NB4 (cell line): ENCODE measurements at regions not wholly inside any gene's neighbourhood (a gene's known extent, or its start where the extent isn't known, plus 50 kb on each side); places are given as distances from the start of the nearest gene placed in this dataset.

Source experiments
- MYC ChIP-seq: IDR thresholded peaks from 2 replicates; pipeline ENCODE4 v1.6.1; 2011; ENCODE audit warnings: low read depth, low read length
- POLR2A ChIP-seq: IDR thresholded peaks from 2 replicates; pipeline ENCODE4 v1.6.1; 2011; ENCODE audit warnings: mild to moderate bottlenecking; ENCODE audit not compliant: insufficient read length; ENCODE audit errors: extremely low read depth
- TF ChIP-seq, protein P1 (sequence below): IDR thresholded peaks from one replicate; pipeline ENCODE4 v1.5.1; 2012; ENCODE audit warnings: low read depth, low read length

DNA sequence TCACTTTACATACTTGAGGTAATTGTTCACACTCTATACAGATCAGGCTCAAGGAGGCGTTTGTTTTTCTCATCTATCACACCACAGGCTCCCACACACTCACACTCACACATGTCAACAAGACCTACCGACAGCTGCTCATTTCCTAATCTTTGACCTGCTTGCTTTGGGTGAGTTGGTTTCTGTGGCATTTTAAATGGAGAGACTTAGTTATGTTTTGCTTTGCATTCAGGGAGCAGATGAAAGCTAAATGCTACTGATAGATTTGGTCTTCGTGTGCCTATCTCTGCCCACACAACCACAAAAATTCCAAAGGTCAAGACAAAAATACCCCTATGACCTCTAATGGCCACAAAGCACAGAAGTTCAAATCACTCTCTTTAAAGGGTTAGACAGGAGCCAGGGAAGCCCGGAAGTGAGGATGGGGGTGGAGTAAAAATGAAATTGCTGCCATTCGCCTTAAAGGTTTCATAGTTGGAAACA, 203.5 kb upstream of the G2E3 start:
- TF ChIP-seq, protein P1, sequence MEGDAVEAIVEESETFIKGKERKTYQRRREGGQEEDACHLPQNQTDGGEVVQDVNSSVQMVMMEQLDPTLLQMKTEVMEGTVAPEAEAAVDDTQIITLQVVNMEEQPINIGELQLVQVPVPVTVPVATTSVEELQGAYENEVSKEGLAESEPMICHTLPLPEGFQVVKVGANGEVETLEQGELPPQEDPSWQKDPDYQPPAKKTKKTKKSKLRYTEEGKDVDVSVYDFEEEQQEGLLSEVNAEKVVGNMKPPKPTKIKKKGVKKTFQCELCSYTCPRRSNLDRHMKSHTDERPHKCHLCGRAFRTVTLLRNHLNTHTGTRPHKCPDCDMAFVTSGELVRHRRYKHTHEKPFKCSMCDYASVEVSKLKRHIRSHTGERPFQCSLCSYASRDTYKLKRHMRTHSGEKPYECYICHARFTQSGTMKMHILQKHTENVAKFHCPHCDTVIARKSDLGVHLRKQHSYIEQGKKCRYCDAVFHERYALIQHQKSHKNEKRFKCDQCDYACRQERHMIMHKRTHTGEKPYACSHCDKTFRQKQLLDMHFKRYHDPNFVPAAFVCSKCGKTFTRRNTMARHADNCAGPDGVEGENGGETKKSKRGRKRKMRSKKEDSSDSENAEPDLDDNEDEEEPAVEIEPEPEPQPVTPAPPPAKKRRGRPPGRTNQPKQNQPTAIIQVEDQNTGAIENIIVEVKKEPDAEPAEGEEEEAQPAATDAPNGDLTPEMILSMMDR, result no peak
- TF ChIP-seq POLR2A, result no peak
- no peak for TF ChIP-seq MYC
